H1 (cell line): ENCODE measurements at regions not wholly inside any gene's neighbourhood (a gene's known extent, or its start where the extent isn't known, plus 50 kb on each side); places are given as distances from the start of the nearest gene placed in this dataset.

Experiments used
- CTCF ChIA-PET: fragments of 300-600 bp; sonication (Branson Sonifier 250); formaldehyde crosslinking; loops from one replicate; lab custom pipeline; 2021; ENCODE audit not compliant: partially characterized antibody; lab: Charles Lee
- POLR2A ChIA-PET: fragments of 300-600 bp; sonication (Branson Sonifier 250); formaldehyde crosslinking; loops from one replicate; lab custom pipeline; 2021; ENCODE audit warnings: inconsistent platforms; ENCODE audit not compliant: partially characterized antibody; lab: Charles Lee
- DNase-seq, 2 experiments: peaks; one replicate each; pipeline versions ENCODE4 v3.0.0 to v3.0.0-alpha.2; 2010 to 2022; ENCODE audit warnings: low spot score in 2 of 2, low read depth in 1 of 2, mixed read lengths in 1 of 2
- FAIRE-seq: peaks from 2 replicates; lab custom pipeline; 2011; peaks lifted over from hg19 to GRCh38; lab: Jason Lieb, UNC
- H2AFZ ChIP-seq: 2 replicates; pipeline ENCODE4 v1.8.1; 2012; ENCODE audit warnings: low read length, inconsistent platforms
- H2AK5ac ChIP-seq: 2 replicates; pipeline ENCODE4 v1.6.1; 2013; ENCODE audit warnings: low read depth, low read length
- H2BK120ac ChIP-seq: replicated peaks from 2 replicates; pipeline ENCODE3; 2013; ENCODE audit warnings: low read depth, low read length, inconsistent platforms
- H2BK12ac ChIP-seq: 2 replicates; pipeline ENCODE4 v1.6.1; 2013; ENCODE audit warnings: low read depth, low read length
- H2BK15ac ChIP-seq: 2 replicates; pipeline ENCODE4 v1.6.1; 2013; ENCODE audit warnings: low read length
- H2BK20ac ChIP-seq: 2 replicates; pipeline ENCODE4 v1.6.1; 2013; ENCODE audit warnings: low read length
- H2BK5ac ChIP-seq: 2 replicates; pipeline ENCODE4 v1.6.1; 2013; ENCODE audit warnings: low read depth, low read length
- H3K14ac ChIP-seq: 2 replicates; pipeline ENCODE4 v1.6.1; 2013; ENCODE audit warnings: inconsistent platforms; ENCODE audit not compliant: insufficient read length
- H3K18ac ChIP-seq: 2 replicates; pipeline ENCODE4 v1.6.1; 2013; ENCODE audit warnings: low read length; ENCODE audit errors: extremely low read depth
- H3K23ac ChIP-seq: 2 replicates; pipeline ENCODE4 v1.6.1; 2013; ENCODE audit warnings: inconsistent platforms; ENCODE audit not compliant: insufficient read length
- H3K23me2 ChIP-seq: 2 replicates; pipeline ENCODE4 v1.6.1; 2013; ENCODE audit warnings: low read depth, low read length
- H3K27ac ChIP-seq: 2 replicates; pipeline ENCODE4 v1.6.1; 2011; ENCODE audit warnings: low read depth, low read length, inconsistent platforms
- H3K27me3 ChIP-seq, 4 experiments: replicated peaks in 1 of 4; 1 replicate in 1 of 4; 2 replicates in 3 of 4; pipeline versions ENCODE4 v1.6.1 to v1.8.1; 2011 to 2013; ENCODE audit warnings: low read length in 3 of 4, mild to moderate bottlenecking in 3 of 4, inconsistent platforms in 2 of 4, mixed read lengths in 2 of 4, moderate library complexity in 1 of 4; ENCODE audit not compliant: control insufficient read depth in 3 of 4, insufficient read depth in 3 of 4; ENCODE audit errors: extremely low read depth in 1 of 4
- H3K36me3 ChIP-seq, 4 experiments: 2 replicates each; pipeline versions ENCODE4 v1.6.1 to v1.8.1; 2011 to 2013; ENCODE audit warnings: mild to moderate bottlenecking in 4 of 4, low read length in 3 of 4, moderate library complexity in 2 of 4, control low read depth in 1 of 4, inconsistent platforms in 1 of 4; ENCODE audit not compliant: insufficient read depth in 4 of 4, control insufficient read depth in 2 of 4
- H3K4ac ChIP-seq: replicated peaks from 2 replicates; pipeline ENCODE3; 2013; ENCODE audit warnings: low read length, low read depth, mixed read lengths, inconsistent platforms; ENCODE audit not compliant: insufficient read length
- H3K4me1 ChIP-seq, 4 experiments: replicated peaks in 1 of 4; 1 replicate in 1 of 4; 2 replicates in 3 of 4; pipeline versions ENCODE4 v1.6.1 to v1.8.1; 2011 to 2013; ENCODE audit warnings: low read length in 3 of 4, inconsistent platforms in 2 of 4, mixed read lengths in 1 of 4; ENCODE audit not compliant: insufficient read depth in 4 of 4, control insufficient read depth in 3 of 4
- H3K4me2 ChIP-seq, 2 experiments: 2 replicates each; pipeline versions ENCODE4 v1.6.1 to v1.8.1; 2011 to 2013; ENCODE audit warnings: low read depth in 2 of 2, low read length in 2 of 2, control low read depth in 1 of 2, inconsistent platforms in 1 of 2, mild to moderate bottlenecking in 1 of 2; ENCODE audit not compliant: insufficient read depth in 1 of 2
- H3K4me3 ChIP-seq, 4 experiments: fragments of 200-600, 300-600 bp in 1 of 4; sonication (generic), shearing (Covaris generic), sonication (Bioruptor Twin) in 1 of 4; 2 replicates each; pipeline versions ENCODE4 v1.5.1 to v1.8.1; 2011 to 2016; ENCODE audit warnings: low read length in 4 of 4, low read depth in 3 of 4, control low read depth in 2 of 4, inconsistent platforms in 2 of 4, mild to moderate bottlenecking in 2 of 4, mixed read lengths in 1 of 4, moderate library complexity in 1 of 4; ENCODE audit not compliant: insufficient read depth in 2 of 4; ENCODE audit errors: extremely low read depth in 1 of 4
- H3K56ac ChIP-seq: replicated peaks from 2 replicates; pipeline ENCODE3; 2013; ENCODE audit warnings: low read depth, mild to moderate bottlenecking, mixed read lengths, low read length, inconsistent platforms; ENCODE audit not compliant: insufficient read length
- H3K79me1 ChIP-seq: 2 replicates; pipeline ENCODE4 v1.6.1; 2013; ENCODE audit warnings: low read depth, low read length, control low read depth
- H3K79me2 ChIP-seq, 2 experiments: 2 replicates each; pipeline versions ENCODE4 v1.6.1 to v1.8.1; 2012 to 2013; ENCODE audit warnings: low read length in 2 of 2, mild to moderate bottlenecking in 2 of 2, inconsistent platforms in 1 of 2; ENCODE audit not compliant: insufficient read depth in 2 of 2, control insufficient read depth in 1 of 2
- H3K9ac ChIP-seq, 4 experiments: replicated peaks in 1 of 4; 1 replicate in 1 of 4; 2 replicates in 3 of 4; pipeline versions ENCODE4 v1.6.1 to v1.8.1; 2011 to 2013; ENCODE audit warnings: low read depth in 3 of 4, low read length in 3 of 4, control low read depth in 2 of 4, mild to moderate bottlenecking in 2 of 4, moderate library complexity in 2 of 4, inconsistent platforms in 1 of 4; ENCODE audit errors: extremely low read depth in 1 of 4
- H3K9me3 ChIP-seq, 2 experiments: 2 replicates each; pipeline versions ENCODE4 v1.6.1 to v1.8.1; 2012 to 2013; ENCODE audit warnings: mild to moderate bottlenecking in 2 of 2, moderate library complexity in 2 of 2, control low read depth in 1 of 2, inconsistent platforms in 1 of 2, low read depth in 1 of 2, low read length in 1 of 2, mixed read lengths in 1 of 2; ENCODE audit not compliant: insufficient read depth in 2 of 2
- H4K20me1 ChIP-seq, 2 experiments: replicated peaks in 1 of 2; 2 replicates each; pipeline versions ENCODE3 to v1.8.1; 2011 to 2013; ENCODE audit warnings: inconsistent platforms in 2 of 2, low read length in 2 of 2, mild to moderate bottlenecking in 1 of 2; ENCODE audit not compliant: insufficient read depth in 2 of 2, control insufficient read depth in 1 of 2
- H4K5ac ChIP-seq: 2 replicates; pipeline ENCODE4 v1.6.1; 2013; ENCODE audit warnings: low read length, low read depth, mixed read lengths, inconsistent platforms; ENCODE audit not compliant: insufficient read length
- H4K8ac ChIP-seq: 2 replicates; pipeline ENCODE4 v1.8.0; 2013; ENCODE audit warnings: mild to moderate bottlenecking, moderate library complexity, low read length, inconsistent platforms; ENCODE audit not compliant: insufficient read depth; ENCODE audit errors: extremely low read depth
- H4K91ac ChIP-seq: replicated peaks from 2 replicates; pipeline ENCODE3; 2013; ENCODE audit warnings: low read length, mixed read lengths, inconsistent platforms; ENCODE audit not compliant: insufficient read length
- CTBP2 ChIP-seq: IDR thresholded peaks from 2 replicates; pipeline ENCODE4 v1.7.0; 2011; ENCODE audit warnings: borderline replicate concordance, mild to moderate bottlenecking, moderate library complexity, mixed read lengths, low read length; ENCODE audit not compliant: insufficient read depth, insufficient read length
- GABPA ChIP-seq: IDR thresholded peaks from 2 replicates; pipeline ENCODE4 v1.6.1; 2011; ENCODE audit warnings: mild to moderate bottlenecking, low read length, moderate library complexity, borderline replicate concordance; ENCODE audit not compliant: insufficient read depth
- HDAC2 ChIP-seq, 2 experiments: fragments of 300-600 bp in 1 of 2; sonication (generic) in 1 of 2; IDR thresholded peaks; 2 replicates each; pipeline ENCODE4 v1.6.1; 2011 to 2012; ENCODE audit warnings: low read depth in 2 of 2, low read length in 2 of 2, mild to moderate bottlenecking in 2 of 2, moderate library complexity in 2 of 2, borderline replicate concordance in 1 of 2, inconsistent platforms in 1 of 2
- KDM5A ChIP-seq: fragments of 200-600 bp; IDR thresholded peaks from 2 replicates; pipeline ENCODE4 v1.7.1; 2012; ENCODE audit warnings: mild to moderate bottlenecking, low read length, inconsistent platforms, mixed read lengths
- NRF1 ChIP-seq: IDR thresholded peaks from 2 replicates; pipeline ENCODE4 v1.6.1; 2011; ENCODE audit warnings: mild to moderate bottlenecking, low read depth, low read length, improper control_type of control experiment
- PHF8 ChIP-seq: fragments of 200-600 bp; sonication (generic); conservative IDR thresholded peaks from 2 replicates; pipeline ENCODE4 v1.7.1; 2012; ENCODE audit warnings: low read depth, mild to moderate bottlenecking, inconsistent platforms, low read length, moderate library complexity
- RBBP5 ChIP-seq: IDR thresholded peaks from 2 replicates; pipeline ENCODE4 v1.7.1; 2012; ENCODE audit warnings: low read depth, mild to moderate bottlenecking, inconsistent platforms, low read length, moderate library complexity, borderline replicate concordance
- SIN3A ChIP-seq, 2 experiments: IDR thresholded peaks in 1 of 2; conservative IDR thresholded peaks in 1 of 2; 2 replicates each; pipeline ENCODE4 v1.6.1; 2011 to 2012; ENCODE audit warnings: low read length in 2 of 2, improper control_type of control experiment in 1 of 2, low read depth in 1 of 2, mild to moderate bottlenecking in 1 of 2
- SRF ChIP-seq: IDR thresholded peaks from 2 replicates; pipeline ENCODE4 v1.6.1; 2011; ENCODE audit warnings: mild to moderate bottlenecking, low read depth, low read length, moderate library complexity
- SUZ12 ChIP-seq: fragments of 200-600 bp; sonication (generic); IDR thresholded peaks from 2 replicates; pipeline ENCODE4 v1.6.1; 2012; ENCODE audit warnings: mild to moderate bottlenecking, inconsistent platforms, low read length, moderate library complexity, mixed read lengths
- TBP ChIP-seq: IDR thresholded peaks from 2 replicates; pipeline ENCODE4 v1.6.1; 2011; ENCODE audit warnings: low read depth, low read length, improper control_type of control experiment
- WGBS, 2 experiments: shearing (Covaris generic) in 1 of 2; methylation state at CpG; one replicate each; pipeline versions ENCODE4 v1.1.6 to v1.1.7; 2013 to 2015; ENCODE audit warnings: low lambda C conversion rate in 2 of 2, mixed read lengths in 2 of 2, inconsistent platforms in 1 of 2, low coverage in 1 of 2, missing lambda C conversion rate in 1 of 2; ENCODE audit not compliant: insufficient replicate concordance in 2 of 2, insufficient coverage in 1 of 2, insufficient read length in 1 of 2; ENCODE audit errors: extremely low coverage in 1 of 2, missing lambda C conversion rate in 1 of 2; 5-methylcytosine and 5-hydroxymethylcytosine counted together
- TF ChIP-seq, protein P1 (sequence below): IDR thresholded peaks from 2 replicates; pipeline ENCODE4 v1.6.1; 2012; ENCODE audit warnings: low read length, inconsistent platforms

DNA sequence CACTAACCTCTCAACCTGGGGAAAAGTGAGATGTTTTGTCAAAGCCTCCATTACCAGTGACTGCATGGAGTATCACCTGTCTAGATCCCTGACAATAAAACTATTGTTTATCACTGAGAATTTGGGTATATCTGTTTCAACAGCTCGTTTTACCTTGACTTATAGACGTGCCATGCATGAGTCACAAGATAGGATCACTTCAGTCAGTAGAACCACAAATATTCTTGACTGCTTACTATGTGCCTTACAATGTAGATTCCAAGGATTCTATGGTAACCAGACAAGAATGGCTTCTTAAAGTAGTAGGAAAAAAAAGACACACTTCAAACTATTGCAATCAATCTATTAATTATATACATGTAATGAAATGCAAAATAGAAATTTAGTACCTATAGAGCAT, 55.7 kb upstream of the GRM7 start:
- no peak overlapping the region for H3K18ac ChIP-seq
- no peak for FAIRE-seq
- DNase-seq: no peak
- no peaks in the 10 kb centered on the region for H3K36me3 ChIP-seq
- H4K20me1 ChIP-seq: no peaks in the 10 kb centered on the region
- no peaks in the 10 kb centered on the region for H3K79me2 ChIP-seq
- 90% methylated on average over 2 of the region's 2 CpGs; no CpG with 5 or more reads in 1 of the 2 experiments for WGBS, 2 experiments
- ChIA-PET POLR2A (no interaction called here), CTCF (no interaction called here)
- H3K4me2 ChIP-seq: no peak overlapping the region
- H2BK120ac ChIP-seq: no peak overlapping the region
- H4K5ac ChIP-seq: no peak overlapping the region
- H4K91ac ChIP-seq: no peak overlapping the region
- H3K4me1 ChIP-seq: no peaks in the 10 kb centered on the region
- no peaks in the 10 kb centered on the region for H3K23me2 ChIP-seq
- H4K8ac ChIP-seq: no peak overlapping the region
- H3K27ac ChIP-seq: no peak overlapping the region
- H3K9ac ChIP-seq: no peak overlapping the region
- no peak overlapping the region for H3K23ac ChIP-seq
- no peak overlapping the region for H2AK5ac ChIP-seq
- no peak overlapping the region for H3K14ac ChIP-seq
- H2BK15ac ChIP-seq: no peak overlapping the region
- H3K9me3 ChIP-seq: no peaks in the 10 kb centered on the region
- no peak overlapping the region for H2BK12ac ChIP-seq
- H3K56ac ChIP-seq: no peak overlapping the region
- no peak overlapping the region for H3K4ac ChIP-seq
- no peak overlapping the region for H3K4me3 ChIP-seq
- no peak overlapping the region for H2BK20ac ChIP-seq
- no peaks in the 10 kb centered on the region for H3K27me3 ChIP-seq
- no peaks in the 10 kb centered on the region for H3K79me1 ChIP-seq
- no peak overlapping the region for H2BK5ac ChIP-seq
- no peak overlapping the region for H2AFZ ChIP-seq
- no peak for TF ChIP-seq SUZ12
- no peak for TF ChIP-seq SIN3A (conservative IDR thresholded peaks at IDR 0.05 in 1 of 2, IDR thresholded peaks at IDR 0.05 in 1 of 2; ENCODE audit: low read depth in 1 of 2, low read length in 2 of 2)
- no peak for TF ChIP-seq KDM5A
- TF ChIP-seq PHF8: no peak
- TF ChIP-seq, protein P1, sequence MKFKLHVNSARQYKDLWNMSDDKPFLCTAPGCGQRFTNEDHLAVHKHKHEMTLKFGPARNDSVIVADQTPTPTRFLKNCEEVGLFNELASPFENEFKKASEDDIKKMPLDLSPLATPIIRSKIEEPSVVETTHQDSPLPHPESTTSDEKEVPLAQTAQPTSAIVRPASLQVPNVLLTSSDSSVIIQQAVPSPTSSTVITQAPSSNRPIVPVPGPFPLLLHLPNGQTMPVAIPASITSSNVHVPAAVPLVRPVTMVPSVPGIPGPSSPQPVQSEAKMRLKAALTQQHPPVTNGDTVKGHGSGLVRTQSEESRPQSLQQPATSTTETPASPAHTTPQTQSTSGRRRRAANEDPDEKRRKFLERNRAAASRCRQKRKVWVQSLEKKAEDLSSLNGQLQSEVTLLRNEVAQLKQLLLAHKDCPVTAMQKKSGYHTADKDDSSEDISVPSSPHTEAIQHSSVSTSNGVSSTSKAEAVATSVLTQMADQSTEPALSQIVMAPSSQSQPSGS: no peak
- no peak for TF ChIP-seq NRF1
- no peak for TF ChIP-seq GABPA
- TF ChIP-seq SRF: no peak
- no peak for TF ChIP-seq RBBP5
- no peak for TF ChIP-seq CTBP2
- TF ChIP-seq HDAC2 (IDR thresholded peaks at IDR 0.05; ENCODE audit: borderline replicate concordance in 1 of 2, low read depth in 2 of 2, low read length in 2 of 2): no peak
- TF ChIP-seq TBP: no peak
